DMS53 (cell line): ENCODE measurements at regions not wholly inside any gene's neighbourhood (a gene's known extent, or its start where the extent isn't known, plus 50 kb on each side); places are given as distances from the start of the nearest gene placed in this dataset.

ENCODE experiments used
- DNase-seq: peaks from one replicate; lab custom pipeline; 2025; lab: John Stamatoyannopoulos, UW

- DNase-seq: no peak
These were observed 243.8 kb downstream of the MATN1 start for GRCh38 chr1:30479575-30479974.

GRCh38 chr1:30478799-30479563 is 244.4 kb downstream of the MATN1 start:
- DNase-seq: no peak

GRCh38 chr1:30478283-30478682 is 245.1 kb downstream of the MATN1 start:
- no peak for DNase-seq

- DNase-seq: no peak
These were observed 245.8 kb downstream of the MATN1 start for GRCh38 chr1:30477588-30477987.

GRCh38 chr1:30476911-30477459 is 246.4 kb downstream of the MATN1 start:
- DNase-seq: no peak

- no peak for DNase-seq
These were observed 246.9 kb downstream of the MATN1 start for GRCh38 chr1:30476476-30476875.

GRCh38 chr1:30475966-30476365 is 247.4 kb downstream of the MATN1 start:
- DNase-seq: no peak

- DNase-seq: no peak
These were observed 248.2 kb downstream of the MATN1 start for GRCh38 chr1:30475201-30475600.

- DNase-seq: no peak
These were observed 248.6 kb downstream of the MATN1 start for GRCh38 chr1:30474818-30475200.

- DNase-seq: no peak
These were observed 249.2 kb downstream of the MATN1 start for GRCh38 chr1:30473922-30474817.

GRCh38 chr1:30472526-30472925 is 250.9 kb downstream of the MATN1 start:
- DNase-seq: no peak

GRCh38 chr1:30472009-30472408 is 251.4 kb downstream of the MATN1 start:
- DNase-seq: no peak

GRCh38 chr1:30471307-30471706 is 252.1 kb downstream of the MATN1 start:
- DNase-seq: no peak

GRCh38 chr1:30469426-30469825 is 254.0 kb downstream of the MATN1 start:
- DNase-seq: no peak

- DNase-seq: no peak
These were observed 256.3 kb downstream of the MATN1 start for GRCh38 chr1:30467101-30467500.

GRCh38 chr1:30466610-30467009 is 256.8 kb downstream of the MATN1 start:
- no peak for DNase-seq

- DNase-seq: no peak
These were observed 257.4 kb downstream of the MATN1 start for GRCh38 chr1:30466026-30466425.

- no peak for DNase-seq
These were observed 258.3 kb downstream of the MATN1 start for GRCh38 chr1:30465096-30465495.

- DNase-seq: no peak
These were observed 259.2 kb downstream of the MATN1 start for GRCh38 chr1:30464187-30464617.

GRCh38 chr1:30462826-30463425 is 260.5 kb downstream of the MATN1 start:
- no peak for DNase-seq

- no peak for DNase-seq
These were observed 261.2 kb downstream of the MATN1 start for GRCh38 chr1:30462166-30462565.

GRCh38 chr1:30461640-30462039 is 261.7 kb downstream of the MATN1 start:
- DNase-seq: no peak
